Hematopoietic multipotent progenitor cell (in vitro differentiated cells): ENCODE measurements at regions not wholly inside any gene's neighbourhood (a gene's known extent, or its start where the extent isn't known, plus 50 kb on each side); places are given as distances from the start of the nearest gene placed in this dataset.
"Not testable (repeated sequence)": the region's sequence is repeated elsewhere in the genome, so short reads cannot be mapped to it uniquely, and the experiment has no call there.

ENCODE experiments used
- DNase-seq, 3 donors: peaks; one replicate each; pipeline ENCODE4 v3.0.0-alpha.2; 2011 to 2015; ENCODE audit warnings: low read depth in 2 of 3, low spot score in 2 of 3

DNA sequence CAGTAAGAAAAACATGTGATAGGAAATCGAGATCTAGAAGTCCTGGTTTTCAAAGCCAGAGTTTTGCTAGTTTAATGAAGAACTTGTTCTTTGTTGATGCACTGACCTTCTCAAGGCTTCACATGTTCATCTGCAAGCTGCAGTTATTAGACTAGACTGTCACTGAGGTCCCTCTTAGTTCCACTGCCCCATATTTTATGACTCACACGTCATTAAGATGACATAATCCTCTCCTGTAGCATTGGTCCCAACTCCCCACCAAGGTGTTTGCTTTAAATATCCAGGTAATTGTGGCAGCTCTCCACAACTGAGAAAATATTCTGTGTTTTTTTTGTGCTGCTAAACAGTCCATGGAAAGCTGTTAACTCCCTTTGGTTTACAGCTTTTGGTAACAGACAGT is 149.7 kb downstream of the MREG start:
- DNase-seq, result no peak

- DNase-seq, result no peak
Measured at GRCh38 chr2:215862351-215862771, 151.0 kb downstream of the MREG start.

GRCh38 chr2:215861607-215862350 is 151.6 kb downstream of the MREG start:
- DNase-seq, result no peak

DNA sequence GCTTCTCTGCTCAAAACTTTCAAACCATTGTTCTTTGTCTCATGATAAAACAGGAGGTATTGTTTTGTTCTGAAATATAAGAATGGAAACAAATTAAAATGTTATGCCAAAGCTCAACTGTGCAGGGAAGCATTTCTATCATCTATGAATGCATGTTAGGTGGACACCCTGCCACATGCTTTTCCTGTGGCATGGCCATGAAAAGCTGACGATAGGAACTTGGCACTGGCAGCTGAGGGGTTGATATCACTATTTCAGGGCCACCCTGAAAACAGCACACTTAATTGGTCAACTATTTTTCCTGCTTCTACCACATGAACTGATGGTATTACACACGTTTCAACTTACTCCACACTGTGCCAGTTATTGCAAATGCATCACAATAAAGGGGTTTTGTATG is 157.3 kb downstream of the MREG start:
- no peak for DNase-seq

DNA sequence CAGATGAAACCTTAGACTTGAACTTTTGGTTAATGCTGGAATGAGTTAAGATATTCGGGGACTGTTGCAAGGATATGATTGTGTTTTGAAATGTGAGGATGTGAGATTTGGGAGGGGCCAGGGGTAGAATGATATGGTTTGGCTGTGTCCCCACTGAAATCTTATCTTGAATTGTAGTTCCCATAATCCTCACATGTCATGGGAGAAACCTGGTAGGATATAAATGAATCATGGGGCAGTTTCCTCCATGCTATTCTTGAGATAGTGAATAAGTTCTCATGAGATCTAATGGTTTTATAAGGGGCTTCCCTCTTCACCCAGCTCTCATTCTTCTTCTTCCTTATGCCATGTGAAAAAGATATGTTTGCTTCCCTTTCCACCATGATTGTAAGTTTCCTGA is 158.0 kb downstream of the MREG start:
- not testable (repeated sequence) for DNase-seq

- no peak for DNase-seq
Measured at GRCh38 chr2:215854008-215854407, 159.3 kb downstream of the MREG start.

DNA sequence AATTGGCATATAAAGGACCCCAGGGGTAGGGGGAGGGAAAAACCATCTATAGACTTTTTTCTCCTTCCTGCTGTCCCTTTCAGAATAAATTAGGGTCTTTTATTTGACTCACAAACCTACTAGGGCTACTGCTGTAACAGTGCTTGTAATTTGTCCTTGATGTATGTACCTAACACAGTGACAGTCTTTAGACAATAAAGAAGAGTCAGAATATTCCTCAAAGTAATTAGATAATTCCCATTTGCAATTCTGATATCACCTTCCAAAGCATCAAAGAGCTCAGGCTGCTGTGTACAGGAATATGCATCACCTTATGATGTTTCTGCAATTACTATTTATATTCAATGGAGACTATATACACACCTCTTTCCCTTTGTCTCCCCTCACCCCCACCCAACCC is 161.7 kb downstream of the MREG start:
- DNase-seq, result no peak

GRCh38 chr2:215851082-215851481 is 162.3 kb downstream of the MREG start:
- no peak for DNase-seq

- DNase-seq, result no peak
Measured at GRCh38 chr2:215850380-215850779, 163.0 kb downstream of the MREG start.

DNA sequence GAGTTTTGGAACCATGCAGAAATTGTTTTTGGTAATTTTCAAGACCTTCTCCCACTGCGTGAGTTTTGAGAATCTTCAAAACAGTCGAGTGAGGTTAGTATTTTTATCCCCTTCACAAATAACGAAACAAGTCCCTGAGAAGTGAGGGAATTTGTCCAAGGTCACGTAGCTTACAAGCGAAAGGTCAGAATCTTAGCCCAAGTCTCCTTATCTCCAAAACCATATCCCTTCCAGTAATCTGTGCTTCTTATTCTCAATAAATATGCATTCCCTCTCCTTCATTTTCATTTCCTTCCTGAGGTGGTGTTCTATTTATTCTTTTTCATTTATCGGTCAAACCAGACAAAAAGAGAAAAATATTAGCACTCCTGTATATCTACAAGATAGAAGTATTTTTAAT is 163.6 kb downstream of the MREG start:
- no peak for DNase-seq

GRCh38 chr2:215848698-215849097 is 164.7 kb downstream of the MREG start:
- DNase-seq, result no peak

DNA sequence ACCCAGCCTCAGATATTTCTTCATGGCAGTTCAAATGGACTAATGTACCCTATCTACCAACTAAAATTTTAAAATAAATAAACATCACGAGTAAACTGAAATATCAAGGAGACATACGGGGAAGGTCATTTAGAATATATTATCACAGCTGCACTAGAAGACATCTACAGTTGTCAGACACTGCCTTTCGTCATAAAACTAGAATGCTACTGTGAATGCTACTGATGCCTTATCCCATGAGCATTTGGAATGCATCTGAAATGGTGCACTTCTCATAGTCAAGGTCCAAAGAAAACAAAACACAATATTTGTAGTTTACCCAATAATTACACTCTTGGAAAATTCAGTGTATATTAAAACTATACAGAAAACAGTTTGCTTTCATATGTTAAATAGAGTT is 165.2 kb downstream of the MREG start:
- DNase-seq, result no peak

DNA sequence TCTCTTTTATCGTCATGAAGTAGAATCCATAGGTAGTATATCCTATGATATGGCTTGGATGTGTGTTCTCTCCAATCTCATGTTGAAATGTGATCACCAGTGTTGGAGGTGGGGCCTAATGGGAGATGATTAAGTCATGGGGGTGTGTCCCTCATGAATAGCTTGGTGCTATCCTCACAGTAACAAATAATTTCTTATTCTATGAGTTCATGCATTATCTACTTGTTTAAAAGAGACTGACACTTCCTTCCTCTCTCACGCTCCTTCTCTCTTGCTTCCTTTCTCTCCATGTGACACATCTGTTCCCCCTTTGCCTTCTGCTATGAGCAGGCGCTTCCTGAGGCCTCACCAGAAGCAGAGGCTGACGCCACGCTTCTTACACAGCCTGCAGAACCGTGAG is 165.6 kb downstream of the MREG start:
- no peak for DNase-seq

DNA sequence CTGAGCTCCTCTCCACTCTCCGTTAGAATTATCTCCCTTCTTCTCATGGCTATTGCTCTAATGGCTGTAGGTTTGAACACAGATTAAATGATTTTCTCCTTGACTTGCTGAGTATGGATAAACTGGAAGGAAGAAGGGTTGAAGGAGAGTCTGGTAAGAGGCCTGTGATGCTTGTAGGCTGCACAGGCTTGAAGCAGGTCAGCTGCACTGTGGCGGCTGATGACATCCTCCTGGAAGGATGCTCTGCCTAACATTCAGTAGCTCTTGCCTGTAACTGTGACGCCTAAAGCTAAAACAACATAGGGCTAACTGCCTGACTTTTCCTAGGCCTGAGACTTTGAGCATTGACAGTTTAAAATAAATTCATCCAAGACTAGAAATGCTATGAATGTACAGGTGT is 166.3 kb downstream of the MREG start:
- DNase-seq, result no peak

DNA sequence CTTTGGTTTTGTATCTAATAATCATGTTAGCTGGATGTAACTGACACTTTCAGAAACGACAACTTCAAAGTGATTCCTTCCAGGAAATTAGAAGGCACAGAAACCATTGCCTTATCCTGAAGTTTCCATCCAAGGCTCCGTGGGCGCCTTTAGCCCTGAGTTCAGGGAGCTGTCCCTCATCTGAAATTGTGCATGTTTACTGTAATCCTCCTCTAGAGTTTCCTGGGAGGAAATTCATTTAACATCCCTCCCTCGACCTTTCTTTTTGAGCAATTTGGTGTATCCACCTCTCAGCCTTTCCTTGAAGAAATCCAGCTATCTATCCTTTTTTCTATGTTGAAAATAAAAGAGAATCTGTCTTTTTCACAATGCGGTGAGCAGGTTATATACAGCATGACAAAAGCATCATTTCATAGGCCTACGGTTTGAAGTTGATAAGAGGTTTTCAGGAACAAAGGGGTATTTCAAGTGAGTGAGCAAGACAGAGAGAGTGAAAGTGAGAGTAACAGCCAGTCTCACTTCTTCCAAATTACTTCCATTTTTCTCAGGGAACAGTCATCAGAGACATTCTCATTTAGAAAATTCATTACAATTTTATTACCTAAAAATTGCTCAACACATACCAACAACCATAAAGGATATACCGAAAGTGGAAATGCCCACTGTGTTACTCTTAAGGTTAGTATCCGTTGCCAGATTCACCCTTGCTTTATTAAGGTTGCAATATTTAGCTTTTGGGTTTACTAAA is 167.3 kb downstream of the MREG start:
- no peak for DNase-seq

DNA sequence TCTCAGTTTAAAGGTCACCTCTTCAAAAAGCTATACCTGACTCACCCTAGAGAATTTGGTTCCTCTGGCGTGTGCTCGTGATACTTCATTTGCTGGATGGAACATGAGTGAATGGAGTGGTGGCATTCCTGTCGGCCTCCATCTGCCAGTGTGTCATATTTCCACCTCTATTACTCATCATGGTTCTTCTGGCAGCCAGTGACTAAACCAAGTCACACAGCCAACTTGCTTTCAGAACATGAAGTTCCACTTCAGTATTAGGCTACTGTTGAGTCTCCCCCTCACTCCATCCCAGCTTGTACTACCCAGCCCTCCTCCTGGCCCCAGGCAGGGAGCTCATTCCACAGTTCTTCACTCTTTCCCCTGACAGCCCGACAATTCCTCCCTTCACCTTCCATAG is 169.8 kb downstream of the MREG start:
- no peak for DNase-seq

DNA sequence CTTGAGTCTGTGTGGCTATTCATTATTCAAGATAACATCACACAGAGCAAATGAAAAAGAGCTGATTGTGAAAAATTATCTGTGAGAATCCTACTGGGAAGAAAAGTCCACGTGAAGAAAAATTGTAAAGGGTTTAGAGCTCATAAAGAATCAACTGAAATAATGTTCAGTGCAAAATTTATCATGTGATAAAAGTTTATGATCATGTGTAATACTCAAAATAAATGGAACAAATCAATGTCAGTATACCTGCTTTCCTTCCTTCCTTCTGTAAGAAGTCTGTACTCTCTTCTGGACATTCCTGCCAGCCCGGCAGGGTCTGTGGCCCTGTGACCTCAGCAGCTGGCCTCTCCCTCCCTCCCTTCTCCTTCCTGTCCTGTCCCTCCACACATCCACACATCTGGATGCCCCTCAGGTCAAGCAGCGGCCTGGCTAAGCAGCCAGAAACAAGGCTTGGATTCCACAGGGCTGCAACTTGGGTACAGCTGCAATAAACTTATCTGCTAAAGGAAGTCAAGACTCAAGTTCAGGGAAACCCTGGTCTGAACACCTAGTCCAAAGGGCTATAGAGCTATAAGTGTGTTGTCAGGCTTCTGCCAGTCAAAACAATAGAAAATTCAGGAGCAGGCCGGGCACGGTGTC is 172.1 kb downstream of the MREG start:
- no peak for DNase-seq

GRCh38 chr2:215839816-215840215 is 173.5 kb downstream of the MREG start:
- DNase-seq, result no peak

- no peak for DNase-seq
Measured at GRCh38 chr2:215839309-215839708, 174.0 kb downstream of the MREG start.

GRCh38 chr2:215836881-215837280 is 176.5 kb downstream of the MREG start:
- DNase-seq, result no peak

DNA sequence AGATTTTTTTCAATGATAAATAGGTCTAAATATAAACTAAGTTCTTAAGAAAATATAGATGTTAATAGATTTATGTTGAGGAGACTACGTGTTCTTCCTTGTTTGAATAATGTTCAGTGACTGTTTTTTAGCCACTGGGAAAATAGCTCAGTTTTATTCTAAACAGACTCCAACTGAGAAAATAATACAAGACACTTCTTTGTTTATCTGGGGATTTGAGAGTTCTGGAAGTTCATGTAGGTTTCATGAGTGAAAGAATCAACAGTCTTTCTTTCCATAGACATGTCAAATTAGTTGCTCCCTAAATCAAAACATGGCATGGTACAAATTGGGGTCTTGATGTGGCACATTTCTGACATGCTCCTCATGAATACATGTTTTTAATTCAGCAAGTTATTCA is 177.7 kb downstream of the MREG start:
- DNase-seq, result no peak

GRCh38 chr2:215835231-215835630 is 178.1 kb downstream of the MREG start:
- DNase-seq, result no peak
